WTC11 (cell line): ENCODE measurements at regions not wholly inside any gene's neighbourhood (a gene's known extent, or its start where the extent isn't known, plus 50 kb on each side); places are given as distances from the start of the nearest gene placed in this dataset.

Experiments used
- ATAC-seq: fragments of 200-7000 bp; cut with Tn5 transposase; 2 replicates; pipeline ENCODE4 v1.10.0; 2021; ENCODE audit warnings: mild to moderate bottlenecking, moderate library complexity
- CTCF ChIA-PET: fragments of 300-600 bp; sonication (Branson Sonifier 250); formaldehyde crosslinking; loops from one replicate; lab custom pipeline; 2021; ENCODE audit warnings: antibody characterized with exemption; lab: Charles Lee
- POLR2A ChIA-PET: fragments of 350-600 bp; sonication (Branson Sonifier 250); formaldehyde crosslinking; loops from one replicate; lab custom pipeline; 2021; ENCODE audit warnings: antibody characterized with exemption; lab: Charles Lee
- DNase-seq: peaks from one replicate; pipeline ENCODE4 v3.0.0; 2021; ENCODE audit warnings: low spot score
- H3K27ac Mint-ChIP-seq: 2 replicates; pipeline ENCODE4 v1.8.0; 2021; ENCODE audit warnings: mixed read lengths
- H3K27me3 Mint-ChIP-seq: 2 replicates; pipeline ENCODE4 v1.8.0; 2021; ENCODE audit warnings: low read depth, mild to moderate bottlenecking, moderate library complexity, mixed read lengths
- H3K36me3 Mint-ChIP-seq: 2 replicates; pipeline ENCODE4 v1.8.0; 2021; ENCODE audit warnings: mixed read lengths
- H3K4me1 Mint-ChIP-seq: 2 replicates; pipeline ENCODE4 v1.8.0; 2022; ENCODE audit warnings: mixed read lengths
- H3K4me3 Mint-ChIP-seq: 2 replicates; pipeline ENCODE4 v1.8.0; 2021; ENCODE audit warnings: mild to moderate bottlenecking, moderate library complexity, mixed read lengths
- H3K9me3 Mint-ChIP-seq: 2 replicates; pipeline ENCODE4 v1.8.0; 2021; ENCODE audit warnings: mixed read lengths
- CBFB ChIP-seq: sonication (generic); formaldehyde crosslinking; IDR thresholded peaks from 2 replicates; pipeline ENCODE4 v1.8.1; 2022; ENCODE audit warnings: mild to moderate bottlenecking, low read depth, missing genetic modification reagents
- ELF4 ChIP-seq: sonication (generic); formaldehyde crosslinking; IDR thresholded peaks from 2 replicates; pipeline ENCODE4 v1.8.1; 2022; ENCODE audit warnings: low read depth, mild to moderate bottlenecking, moderate library complexity, missing genetic modification reagents
- GTF2I ChIP-seq: fragments of 250-450 bp; sonication (Bioruptor Pico); conservative IDR thresholded peaks from 2 replicates; pipeline ENCODE4 v1.4.0; 2021; ENCODE audit warnings: mild to moderate bottlenecking
- IRF2 ChIP-seq: sonication (generic); formaldehyde crosslinking; IDR thresholded peaks from 2 replicates; pipeline ENCODE4 v1.8.0; 2022; ENCODE audit warnings: low read depth, missing genetic modification reagents, borderline replicate concordance
- NFYB ChIP-seq: sonication (generic); formaldehyde crosslinking; conservative IDR thresholded peaks from 2 replicates; pipeline ENCODE4 v1.8.0; 2022; ENCODE audit warnings: low read depth, missing genetic modification reagents
- NR1H2 ChIP-seq: sonication (generic); formaldehyde crosslinking; IDR thresholded peaks from 2 replicates; pipeline ENCODE4 v1.9.0; 2021; ENCODE audit warnings: mild to moderate bottlenecking, moderate library complexity, missing genetic modification reagents
- SP1 ChIP-seq: sonication (generic); formaldehyde crosslinking; conservative IDR thresholded peaks from 2 replicates; pipeline ENCODE4 v1.8.1; 2022; ENCODE audit warnings: missing genetic modification reagents
- TP53 ChIP-seq: sonication (generic); formaldehyde crosslinking; IDR thresholded peaks from 2 replicates; pipeline ENCODE4 v1.8.1; 2023; ENCODE audit warnings: mild to moderate bottlenecking, missing genetic modification reagents
- ZNF138 ChIP-seq: sonication (generic); formaldehyde crosslinking; conservative IDR thresholded peaks from 2 replicates; pipeline ENCODE4 v1.8.1; 2022; ENCODE audit warnings: mild to moderate bottlenecking, moderate library complexity, missing genetic modification reagents
- ZNF232 ChIP-seq: sonication (generic); formaldehyde crosslinking; IDR thresholded peaks from 2 replicates; pipeline ENCODE4 v1.8.0; 2022; ENCODE audit warnings: mild to moderate bottlenecking, missing genetic modification reagents
- TF ChIP-seq, protein P1 (sequence below): fragments of 250-450 bp; sonication (Bioruptor Pico); IDR thresholded peaks from 2 replicates; pipeline ENCODE4 v1.9.0; 2021; ENCODE audit warnings: mild to moderate bottlenecking, borderline replicate concordance
- TF ChIP-seq, protein P2 (sequence below): sonication (generic); formaldehyde crosslinking; IDR thresholded peaks from 2 replicates; pipeline ENCODE4 v1.8.0; 2022; ENCODE audit warnings: mild to moderate bottlenecking, missing genetic modification reagents
- TF ChIP-seq, protein P3 (sequence below): fragments of 250-450 bp; sonication (Bioruptor Pico); IDR thresholded peaks from 2 replicates; pipeline ENCODE4 v2.1.2; 2022; ENCODE audit warnings: mild to moderate bottlenecking, moderate library complexity
- TF ChIP-seq, protein P4 (sequence below): sonication (generic); formaldehyde crosslinking; conservative IDR thresholded peaks from 2 replicates; pipeline ENCODE4 v1.8.1; 2023; ENCODE audit warnings: mild to moderate bottlenecking, low read depth, missing genetic modification reagents, moderate library complexity
- TF ChIP-seq, protein P5 (sequence below): sonication (generic); formaldehyde crosslinking; IDR thresholded peaks from 2 replicates; pipeline ENCODE4 v1.8.1; 2023; ENCODE audit warnings: mild to moderate bottlenecking, missing genetic modification reagents, moderate library complexity
- TF ChIP-seq, protein P6 (sequence below): sonication (generic); formaldehyde crosslinking; IDR thresholded peaks from 2 replicates; pipeline ENCODE4 v1.8.0; 2022; ENCODE audit warnings: mild to moderate bottlenecking, missing genetic modification reagents
- TF ChIP-seq, protein P7 (sequence below): sonication (generic); formaldehyde crosslinking; IDR thresholded peaks from 2 replicates; pipeline ENCODE4 v1.8.0; 2022; ENCODE audit warnings: mild to moderate bottlenecking, missing genetic modification reagents
- TF ChIP-seq, protein P8 (sequence below): fragments of 250-450 bp; sonication (Bioruptor Pico); conservative IDR thresholded peaks from 2 replicates; pipeline ENCODE4 v1.9.0; 2021; ENCODE audit warnings: mild to moderate bottlenecking
- TF ChIP-seq, protein P9 (sequence below): fragments of 200-600 bp; IDR thresholded peaks from 2 replicates; pipeline ENCODE4 v1.8.0; 2022; ENCODE audit warnings: antibody characterized with exemption

DNA sequence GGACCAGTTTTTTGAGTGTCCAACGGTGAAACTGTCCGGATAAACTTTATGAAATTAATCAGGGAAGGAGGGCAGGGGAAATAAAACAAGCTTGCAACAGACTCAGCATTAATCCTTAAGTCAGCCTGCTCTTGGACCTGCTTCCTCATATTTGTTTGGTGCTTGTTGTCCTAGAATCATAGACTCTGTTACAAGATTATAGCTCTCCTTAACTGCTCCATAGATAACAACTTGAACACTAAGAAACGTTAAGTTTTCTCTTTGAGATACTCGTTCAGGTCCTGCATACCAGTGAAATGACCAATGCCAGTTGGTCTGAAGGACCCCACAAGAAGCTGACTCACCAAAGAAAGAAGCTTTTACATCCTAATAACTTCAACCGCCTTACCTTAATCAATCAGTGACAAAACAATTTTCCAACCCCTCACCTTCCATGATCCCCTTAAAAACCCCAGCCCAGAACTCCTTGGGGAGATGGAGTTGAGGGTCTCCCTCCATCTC lies 493.2 kb downstream of the PID1 start (continued):
- TF ChIP-seq, protein P1, sequence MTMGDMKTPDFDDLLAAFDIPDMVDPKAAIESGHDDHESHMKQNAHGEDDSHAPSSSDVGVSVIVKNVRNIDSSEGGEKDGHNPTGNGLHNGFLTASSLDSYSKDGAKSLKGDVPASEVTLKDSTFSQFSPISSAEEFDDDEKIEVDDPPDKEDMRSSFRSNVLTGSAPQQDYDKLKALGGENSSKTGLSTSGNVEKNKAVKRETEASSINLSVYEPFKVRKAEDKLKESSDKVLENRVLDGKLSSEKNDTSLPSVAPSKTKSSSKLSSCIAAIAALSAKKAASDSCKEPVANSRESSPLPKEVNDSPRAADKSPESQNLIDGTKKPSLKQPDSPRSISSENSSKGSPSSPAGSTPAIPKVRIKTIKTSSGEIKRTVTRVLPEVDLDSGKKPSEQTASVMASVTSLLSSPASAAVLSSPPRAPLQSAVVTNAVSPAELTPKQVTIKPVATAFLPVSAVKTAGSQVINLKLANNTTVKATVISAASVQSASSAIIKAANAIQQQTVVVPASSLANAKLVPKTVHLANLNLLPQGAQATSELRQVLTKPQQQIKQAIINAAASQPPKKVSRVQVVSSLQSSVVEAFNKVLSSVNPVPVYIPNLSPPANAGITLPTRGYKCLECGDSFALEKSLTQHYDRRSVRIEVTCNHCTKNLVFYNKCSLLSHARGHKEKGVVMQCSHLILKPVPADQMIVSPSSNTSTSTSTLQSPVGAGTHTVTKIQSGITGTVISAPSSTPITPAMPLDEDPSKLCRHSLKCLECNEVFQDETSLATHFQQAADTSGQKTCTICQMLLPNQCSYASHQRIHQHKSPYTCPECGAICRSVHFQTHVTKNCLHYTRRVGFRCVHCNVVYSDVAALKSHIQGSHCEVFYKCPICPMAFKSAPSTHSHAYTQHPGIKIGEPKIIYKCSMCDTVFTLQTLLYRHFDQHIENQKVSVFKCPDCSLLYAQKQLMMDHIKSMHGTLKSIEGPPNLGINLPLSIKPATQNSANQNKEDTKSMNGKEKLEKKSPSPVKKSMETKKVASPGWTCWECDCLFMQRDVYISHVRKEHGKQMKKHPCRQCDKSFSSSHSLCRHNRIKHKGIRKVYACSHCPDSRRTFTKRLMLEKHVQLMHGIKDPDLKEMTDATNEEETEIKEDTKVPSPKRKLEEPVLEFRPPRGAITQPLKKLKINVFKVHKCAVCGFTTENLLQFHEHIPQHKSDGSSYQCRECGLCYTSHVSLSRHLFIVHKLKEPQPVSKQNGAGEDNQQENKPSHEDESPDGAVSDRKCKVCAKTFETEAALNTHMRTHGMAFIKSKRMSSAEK (CRISPR knock-in tag), result no peak
- TF ChIP-seq NFYB, result no peak
- TF ChIP-seq ZNF138, result no peak
- no peak for TF ChIP-seq SP1 (CRISPR knock-in tag)
- no peak for TF ChIP-seq CBFB (CRISPR knock-in tag)
- TF ChIP-seq TP53 (CRISPR knock-in tag), result no peak
- no peak for TF ChIP-seq NR1H2 (CRISPR knock-in tag)
- TF ChIP-seq GTF2I, result no peak
- TF ChIP-seq, protein P2, sequence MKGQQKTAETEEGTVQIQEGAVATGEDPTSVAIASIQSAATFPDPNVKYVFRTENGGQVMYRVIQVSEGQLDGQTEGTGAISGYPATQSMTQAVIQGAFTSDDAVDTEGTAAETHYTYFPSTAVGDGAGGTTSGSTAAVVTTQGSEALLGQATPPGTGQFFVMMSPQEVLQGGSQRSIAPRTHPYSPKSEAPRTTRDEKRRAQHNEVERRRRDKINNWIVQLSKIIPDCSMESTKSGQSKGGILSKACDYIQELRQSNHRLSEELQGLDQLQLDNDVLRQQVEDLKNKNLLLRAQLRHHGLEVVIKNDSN (CRISPR knock-in tag), result no peak
- TF ChIP-seq, protein P3, sequence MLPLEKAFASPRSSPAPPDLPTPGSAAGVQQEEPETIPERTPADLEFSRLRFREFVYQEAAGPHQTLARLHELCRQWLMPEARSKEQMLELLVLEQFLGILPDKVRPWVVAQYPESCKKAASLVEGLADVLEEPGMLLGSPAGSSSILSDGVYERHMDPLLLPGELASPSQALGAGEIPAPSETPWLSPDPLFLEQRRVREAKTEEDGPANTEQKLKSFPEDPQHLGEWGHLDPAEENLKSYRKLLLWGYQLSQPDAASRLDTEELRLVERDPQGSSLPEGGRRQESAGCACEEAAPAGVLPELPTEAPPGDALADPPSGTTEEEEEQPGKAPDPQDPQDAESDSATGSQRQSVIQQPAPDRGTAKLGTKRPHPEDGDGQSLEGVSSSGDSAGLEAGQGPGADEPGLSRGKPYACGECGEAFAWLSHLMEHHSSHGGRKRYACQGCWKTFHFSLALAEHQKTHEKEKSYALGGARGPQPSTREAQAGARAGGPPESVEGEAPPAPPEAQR (CRISPR knock-in tag), result no peak
- TF ChIP-seq, all 79 proteins: peak for 0

DNA sequence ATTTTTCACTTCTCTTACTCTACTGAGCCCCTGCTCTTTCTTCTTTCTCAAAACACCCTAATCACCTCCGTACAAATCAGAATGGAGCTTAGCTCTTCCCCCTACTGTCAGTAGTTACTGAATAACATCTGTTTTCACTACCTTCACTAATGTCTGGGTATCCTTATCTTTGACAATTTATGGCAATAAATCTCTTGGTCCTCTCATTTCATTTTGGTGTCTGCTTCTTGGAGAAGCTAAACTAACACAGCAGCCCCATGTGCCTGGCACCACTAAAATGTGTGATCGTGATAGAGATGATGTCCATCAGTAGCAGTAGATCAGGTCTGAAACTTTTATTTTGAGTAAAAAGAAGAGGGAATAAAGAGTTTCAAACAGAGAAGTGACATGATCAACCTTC lies 496.5 kb downstream of the PID1 start:
- H3K27ac Mint-ChIP-seq, result no peak overlapping the region
- no peaks in the 10 kb centered on the region; the same call in 1 of the 2 replicates for H3K27me3 Mint-ChIP-seq
- H3K9me3 Mint-ChIP-seq, result no peaks in the 10 kb centered on the region; the same call in 1 of the 2 replicates
- POLR2A ChIA-PET, result no interaction called here
- H3K36me3 Mint-ChIP-seq, result no peaks in the 10 kb centered on the region
- no peak overlapping the region for H3K4me3 Mint-ChIP-seq
- no peak for ATAC-seq
- no peak for DNase-seq
- H3K4me1 Mint-ChIP-seq, result no peaks in the 10 kb centered on the region
- CTCF ChIA-PET, result no interaction called here
- TF ChIP-seq, protein P4, sequence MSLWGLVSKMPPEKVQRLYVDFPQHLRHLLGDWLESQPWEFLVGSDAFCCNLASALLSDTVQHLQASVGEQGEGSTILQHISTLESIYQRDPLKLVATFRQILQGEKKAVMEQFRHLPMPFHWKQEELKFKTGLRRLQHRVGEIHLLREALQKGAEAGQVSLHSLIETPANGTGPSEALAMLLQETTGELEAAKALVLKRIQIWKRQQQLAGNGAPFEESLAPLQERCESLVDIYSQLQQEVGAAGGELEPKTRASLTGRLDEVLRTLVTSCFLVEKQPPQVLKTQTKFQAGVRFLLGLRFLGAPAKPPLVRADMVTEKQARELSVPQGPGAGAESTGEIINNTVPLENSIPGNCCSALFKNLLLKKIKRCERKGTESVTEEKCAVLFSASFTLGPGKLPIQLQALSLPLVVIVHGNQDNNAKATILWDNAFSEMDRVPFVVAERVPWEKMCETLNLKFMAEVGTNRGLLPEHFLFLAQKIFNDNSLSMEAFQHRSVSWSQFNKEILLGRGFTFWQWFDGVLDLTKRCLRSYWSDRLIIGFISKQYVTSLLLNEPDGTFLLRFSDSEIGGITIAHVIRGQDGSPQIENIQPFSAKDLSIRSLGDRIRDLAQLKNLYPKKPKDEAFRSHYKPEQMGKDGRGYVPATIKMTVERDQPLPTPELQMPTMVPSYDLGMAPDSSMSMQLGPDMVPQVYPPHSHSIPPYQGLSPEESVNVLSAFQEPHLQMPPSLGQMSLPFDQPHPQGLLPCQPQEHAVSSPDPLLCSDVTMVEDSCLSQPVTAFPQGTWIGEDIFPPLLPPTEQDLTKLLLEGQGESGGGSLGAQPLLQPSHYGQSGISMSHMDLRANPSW (CRISPR knock-in tag), result no peak
- TF ChIP-seq NR1H2 (CRISPR knock-in tag), result no peak
- TF ChIP-seq, protein P5, sequence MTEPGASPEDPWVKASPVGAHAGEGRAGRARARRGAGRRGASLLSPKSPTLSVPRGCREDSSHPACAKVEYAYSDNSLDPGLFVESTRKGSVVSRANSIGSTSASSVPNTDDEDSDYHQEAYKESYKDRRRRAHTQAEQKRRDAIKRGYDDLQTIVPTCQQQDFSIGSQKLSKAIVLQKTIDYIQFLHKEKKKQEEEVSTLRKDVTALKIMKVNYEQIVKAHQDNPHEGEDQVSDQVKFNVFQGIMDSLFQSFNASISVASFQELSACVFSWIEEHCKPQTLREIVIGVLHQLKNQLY (CRISPR knock-in tag), result no peak
- no peak for TF ChIP-seq IRF2 (CRISPR knock-in tag)
- TF ChIP-seq, protein P6, sequence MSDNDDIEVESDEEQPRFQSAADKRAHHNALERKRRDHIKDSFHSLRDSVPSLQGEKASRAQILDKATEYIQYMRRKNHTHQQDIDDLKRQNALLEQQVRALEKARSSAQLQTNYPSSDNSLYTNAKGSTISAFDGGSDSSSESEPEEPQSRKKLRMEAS, result no peak
- TF ChIP-seq, protein P7, sequence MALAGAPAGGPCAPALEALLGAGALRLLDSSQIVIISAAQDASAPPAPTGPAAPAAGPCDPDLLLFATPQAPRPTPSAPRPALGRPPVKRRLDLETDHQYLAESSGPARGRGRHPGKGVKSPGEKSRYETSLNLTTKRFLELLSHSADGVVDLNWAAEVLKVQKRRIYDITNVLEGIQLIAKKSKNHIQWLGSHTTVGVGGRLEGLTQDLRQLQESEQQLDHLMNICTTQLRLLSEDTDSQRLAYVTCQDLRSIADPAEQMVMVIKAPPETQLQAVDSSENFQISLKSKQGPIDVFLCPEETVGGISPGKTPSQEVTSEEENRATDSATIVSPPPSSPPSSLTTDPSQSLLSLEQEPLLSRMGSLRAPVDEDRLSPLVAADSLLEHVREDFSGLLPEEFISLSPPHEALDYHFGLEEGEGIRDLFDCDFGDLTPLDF, result no peak
- TF ChIP-seq, protein P8, sequence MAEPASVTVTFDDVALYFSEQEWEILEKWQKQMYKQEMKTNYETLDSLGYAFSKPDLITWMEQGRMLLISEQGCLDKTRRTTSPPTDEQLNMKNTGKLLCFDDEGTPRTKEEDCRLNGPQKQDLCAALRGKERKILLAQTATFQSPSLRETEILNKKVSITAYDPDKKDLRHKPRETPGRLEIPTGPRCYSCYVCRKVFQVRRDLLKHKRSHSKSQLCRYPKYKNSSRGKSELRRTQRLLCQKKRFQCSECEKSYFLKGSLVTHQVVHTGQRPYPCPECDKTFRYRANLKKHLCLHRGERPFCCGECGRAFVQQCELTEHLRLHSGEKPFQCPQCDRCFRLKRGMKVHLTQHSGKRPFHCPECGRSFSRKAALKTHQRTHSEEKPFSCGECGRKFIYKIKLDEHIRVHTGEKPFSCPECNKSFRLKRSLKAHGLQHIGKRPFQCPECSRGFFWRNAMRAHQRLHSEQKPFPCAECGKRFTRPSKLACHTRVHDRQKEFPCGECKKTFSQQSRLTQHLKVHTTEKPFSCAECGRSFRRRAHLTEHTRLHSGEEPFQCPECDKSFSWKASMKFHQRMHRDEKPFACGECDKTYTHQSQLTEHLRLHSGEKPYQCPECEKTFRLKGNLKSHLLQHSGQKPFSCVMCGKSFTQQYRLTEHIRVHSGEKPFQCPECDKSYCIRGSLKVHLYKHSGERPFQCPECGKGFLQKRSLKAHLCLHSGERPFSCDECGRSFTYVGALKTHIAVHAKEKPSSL, result no peak
- TF ChIP-seq ELF4, result no peak
- no peak for TF ChIP-seq TP53 (CRISPR knock-in tag)
- TF ChIP-seq, protein P9, sequence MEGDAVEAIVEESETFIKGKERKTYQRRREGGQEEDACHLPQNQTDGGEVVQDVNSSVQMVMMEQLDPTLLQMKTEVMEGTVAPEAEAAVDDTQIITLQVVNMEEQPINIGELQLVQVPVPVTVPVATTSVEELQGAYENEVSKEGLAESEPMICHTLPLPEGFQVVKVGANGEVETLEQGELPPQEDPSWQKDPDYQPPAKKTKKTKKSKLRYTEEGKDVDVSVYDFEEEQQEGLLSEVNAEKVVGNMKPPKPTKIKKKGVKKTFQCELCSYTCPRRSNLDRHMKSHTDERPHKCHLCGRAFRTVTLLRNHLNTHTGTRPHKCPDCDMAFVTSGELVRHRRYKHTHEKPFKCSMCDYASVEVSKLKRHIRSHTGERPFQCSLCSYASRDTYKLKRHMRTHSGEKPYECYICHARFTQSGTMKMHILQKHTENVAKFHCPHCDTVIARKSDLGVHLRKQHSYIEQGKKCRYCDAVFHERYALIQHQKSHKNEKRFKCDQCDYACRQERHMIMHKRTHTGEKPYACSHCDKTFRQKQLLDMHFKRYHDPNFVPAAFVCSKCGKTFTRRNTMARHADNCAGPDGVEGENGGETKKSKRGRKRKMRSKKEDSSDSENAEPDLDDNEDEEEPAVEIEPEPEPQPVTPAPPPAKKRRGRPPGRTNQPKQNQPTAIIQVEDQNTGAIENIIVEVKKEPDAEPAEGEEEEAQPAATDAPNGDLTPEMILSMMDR, result no peak
- TF ChIP-seq, protein P3 (CRISPR knock-in tag), result no peak
- no peak for TF ChIP-seq ZNF232 (CRISPR knock-in tag)
